ENCODE measurements at regions not wholly inside any gene's neighbourhood (a gene's known extent, or its start where the extent isn't known, plus 50 kb on each side); places are given as distances from the start of the nearest gene placed in this dataset.

- peak overlapping the region; percentile 91 for H3K27ac ChIP-seq (ENCODE audit: control insufficient read depth, insufficient read depth)
- TF ChIP-seq JUNB (IDR thresholded peaks at IDR 0.05): no peak; the same call in 1 of the 2 replicates
- TF ChIP-seq SREBF2 (IDR thresholded peaks at IDR 0.05; ENCODE audit: low read length): no peak
- TF ChIP-seq MTA2 (IDR thresholded peaks at IDR 0.05; ENCODE audit: low read depth): peak; percentile 98
- TF ChIP-seq NKRF (conservative IDR thresholded peaks at IDR 0.05): 0 out of 2 replicates have a peak, but pooled peaks have one; percentile 45
- TF ChIP-seq E2F8 (IDR thresholded peaks at IDR 0.05; ENCODE audit: low read depth, partially characterized antibody): no peak
- TF ChIP-seq SRF (IDR thresholded peaks at IDR 0.05; ENCODE audit: low read depth in 2 of 2, low read length in 2 of 2): no peak
- peak; percentile 92 for TF ChIP-seq EED (IDR thresholded peaks at IDR 0.05; ENCODE audit: low read depth)
- peak; percentile 98 for TF ChIP-seq MEF2A (IDR thresholded peaks at IDR 0.05; ENCODE audit: insufficient read depth, low read depth, low read length)
- TF ChIP-seq BHLHE40 (IDR thresholded peaks at IDR 0.05; ENCODE audit: borderline replicate concordance in 1 of 2, low read depth in 2 of 2, low read length in 1 of 2): peak; percentile 99
- TF ChIP-seq USF1 (IDR thresholded peaks at IDR 0.05; ENCODE audit: borderline replicate concordance, extremely low read length, insufficient read depth, low read depth, low read length): no peak
- TF ChIP-seq, protein P1, sequence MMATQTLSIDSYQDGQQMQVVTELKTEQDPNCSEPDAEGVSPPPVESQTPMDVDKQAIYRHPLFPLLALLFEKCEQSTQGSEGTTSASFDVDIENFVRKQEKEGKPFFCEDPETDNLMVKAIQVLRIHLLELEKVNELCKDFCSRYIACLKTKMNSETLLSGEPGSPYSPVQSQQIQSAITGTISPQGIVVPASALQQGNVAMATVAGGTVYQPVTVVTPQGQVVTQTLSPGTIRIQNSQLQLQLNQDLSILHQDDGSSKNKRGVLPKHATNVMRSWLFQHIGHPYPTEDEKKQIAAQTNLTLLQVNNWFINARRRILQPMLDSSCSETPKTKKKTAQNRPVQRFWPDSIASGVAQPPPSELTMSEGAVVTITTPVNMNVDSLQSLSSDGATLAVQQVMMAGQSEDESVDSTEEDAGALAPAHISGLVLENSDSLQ (IDR thresholded peaks at IDR 0.05): 0 out of 2 replicates have a peak, but pooled peaks have one; percentile 17
- TF ChIP-seq DPF2 (IDR thresholded peaks at IDR 0.05): peak; percentile 45; the same call in 1 of the 2 replicates
- TF ChIP-seq FOXM1 (IDR thresholded peaks at IDR 0.05; ENCODE audit: low read depth, low read length): peak; percentile 97
- no peak for TF ChIP-seq CHD1 (IDR thresholded peaks at IDR 0.05; ENCODE audit: low read depth, low read length)
- TF ChIP-seq ZBED1 (IDR thresholded peaks at IDR 0.05; ENCODE audit: borderline replicate concordance): peak; percentile 94; the same call in 1 of the 2 replicates
- peak; percentile 95 for TF ChIP-seq IKZF1 (conservative IDR thresholded peaks at IDR 0.05)
Measured at GRCh38 chr11:110026858-110027626, 66.2 kb upstream of the ZC3H12C start.

More at GRCh38 chr11:110026858-110027626, 66.2 kb upstream of the ZC3H12C start:
- H3K9ac ChIP-seq (ENCODE audit: control insufficient read depth, insufficient read depth, low read length): peak overlapping the region; percentile 24
- FAIRE-seq (peak; percentile 66), DNase-seq (ENCODE audit: low read depth, low spot score) (peak; percentile 99), ATAC-seq (peak; percentile 87)
- no peaks in the 10 kb centered on the region for H3K27me3 ChIP-seq (replicated peaks in 1 of 2; ENCODE audit: control insufficient read depth in 2 of 2, insufficient read depth in 2 of 2, low read length in 1 of 2)
- H2AFZ ChIP-seq (ENCODE audit: control insufficient read depth, low read depth, low read length): no peak overlapping the region
- H4K20me1 ChIP-seq (ENCODE audit: control insufficient read depth, insufficient read depth): no peaks in the 10 kb centered on the region
- TSS peak; percentile 88 for BruUV-seq (replicated peaks)
- peak overlapping the region; percentile 23; the same call in 1 of the 2 replicates for H3K4me3 ChIP-seq
- peaks cover 4% of the 10 kb centered on the region for H3K9me3 ChIP-seq (replicated peaks; ENCODE audit: control insufficient read depth, insufficient read depth, low read length)
- CTCF ChIA-PET: interaction anchor here (0.6 to 3.3 kb wide), 18 partner anchors 9 to 347 kb away, joined by 3 to 22 read pairs (median 4); partner anchors contain the start of gene ZC3H12C
- peaks cover 33% of the 10 kb centered on the region for H3K4me1 ChIP-seq (ENCODE audit: control insufficient read depth, insufficient read depth, low read length)
- intact Hi-C loops (cut with micrococcal nuclease; ENCODE audit: unreplicated experiment) (loop anchor here (1.0 to 5.0 kb wide), 9 partner anchors 27 to 400 kb away; partner anchors contain the start of genes FDX1 and ZC3H12C), in situ Hi-C loops (cut with MboI) (loop anchor here (5.0 kb wide), 1 partner anchor 75 kb away; no protein-coding TSS in a partner anchor)
- SMC1A ChIA-PET (ENCODE audit: uncharacterized antibody, unreplicated experiment): interaction anchor here (0.8 to 10.8 kb wide), 31 partner anchors 9 to 335 kb away, joined by 3 to 214 read pairs (median 6); partner anchors contain the start of gene ZC3H12C
- POLR2A ChIA-PET: interaction anchor here (0.7 to 6.8 kb wide), 18 partner anchors 19 to 163 kb away, joined by 3 to 76 read pairs (median 6); partner anchors contain the start of gene ZC3H12C
- peak overlapping the region; percentile 67 for H3K4me2 ChIP-seq (ENCODE audit: control insufficient read depth, insufficient read depth)
- no peaks in the 10 kb centered on the region for H3K36me3 ChIP-seq (ENCODE audit: control insufficient read depth in 2 of 2, insufficient read depth in 2 of 2, low read length in 1 of 2)
- RAD21 ChIA-PET (ENCODE audit: unreplicated experiment): interaction anchor here (1.0 to 9.3 kb wide), 22 partner anchors 8 to 320 kb away, joined by 3 to 118 read pairs (median 6); partner anchors contain the start of gene ZC3H12C
- WGBS (ENCODE audit: insufficient coverage, insufficient replicate concordance, low lambda C conversion rate, missing lambda C conversion rate): 0% methylated on average over 2 of the region's 2 CpGs
- H3K79me2 ChIP-seq (ENCODE audit: control insufficient read depth, insufficient read depth, low read length): no peaks in the 10 kb centered on the region
